GM12873 (cell line): ENCODE measurements at regions not wholly inside any gene's neighbourhood (a gene's known extent, or its start where the extent isn't known, plus 50 kb on each side); places are given as distances from the start of the nearest gene placed in this dataset.

Experiments used
- TF ChIP-seq, protein P1 (sequence below): IDR thresholded peaks from 2 replicates; pipeline ENCODE4 v1.5.1; 2012; ENCODE audit warnings: low read depth, mild to moderate bottlenecking, moderate library complexity, low read length, control low read depth; ENCODE audit not compliant: insufficient read depth; ENCODE audit errors: missing control alignments

DNA sequence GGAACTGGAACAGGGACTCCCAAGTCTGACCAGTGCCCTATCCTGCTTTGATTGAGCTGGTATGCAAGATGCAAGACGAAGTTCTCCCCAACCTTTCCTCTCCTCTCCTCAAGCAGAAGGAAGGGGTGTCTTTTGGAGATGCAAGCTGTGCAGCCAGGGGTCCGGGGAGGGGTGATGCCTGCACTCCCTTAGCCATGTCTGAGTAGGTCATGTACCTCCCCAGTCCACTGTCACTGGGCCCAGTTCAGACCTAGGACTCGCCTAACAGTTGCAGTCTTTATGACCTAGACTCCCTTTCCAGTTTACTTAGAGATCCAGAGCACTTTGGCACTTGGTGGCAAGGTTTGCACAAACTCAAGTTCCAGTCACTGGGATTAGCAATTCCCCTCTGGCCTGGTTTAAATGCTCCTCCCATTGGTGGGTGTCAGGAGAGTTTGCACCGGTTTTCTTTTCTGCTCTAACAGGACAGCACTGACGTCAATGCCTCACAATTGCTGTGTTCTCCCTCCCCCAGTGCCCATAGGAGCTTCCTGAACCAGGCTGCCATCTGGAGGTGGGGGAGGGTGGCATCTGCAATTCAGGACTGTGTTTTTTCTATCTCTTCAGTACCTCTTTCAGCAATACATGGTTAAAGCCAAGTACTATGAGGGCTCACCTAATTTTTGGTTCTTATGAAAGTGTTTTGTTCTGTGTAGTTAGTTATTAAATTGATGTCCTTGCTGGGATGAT is 782.2 kb downstream of the ARAP2 start:
- TF ChIP-seq, protein P1, sequence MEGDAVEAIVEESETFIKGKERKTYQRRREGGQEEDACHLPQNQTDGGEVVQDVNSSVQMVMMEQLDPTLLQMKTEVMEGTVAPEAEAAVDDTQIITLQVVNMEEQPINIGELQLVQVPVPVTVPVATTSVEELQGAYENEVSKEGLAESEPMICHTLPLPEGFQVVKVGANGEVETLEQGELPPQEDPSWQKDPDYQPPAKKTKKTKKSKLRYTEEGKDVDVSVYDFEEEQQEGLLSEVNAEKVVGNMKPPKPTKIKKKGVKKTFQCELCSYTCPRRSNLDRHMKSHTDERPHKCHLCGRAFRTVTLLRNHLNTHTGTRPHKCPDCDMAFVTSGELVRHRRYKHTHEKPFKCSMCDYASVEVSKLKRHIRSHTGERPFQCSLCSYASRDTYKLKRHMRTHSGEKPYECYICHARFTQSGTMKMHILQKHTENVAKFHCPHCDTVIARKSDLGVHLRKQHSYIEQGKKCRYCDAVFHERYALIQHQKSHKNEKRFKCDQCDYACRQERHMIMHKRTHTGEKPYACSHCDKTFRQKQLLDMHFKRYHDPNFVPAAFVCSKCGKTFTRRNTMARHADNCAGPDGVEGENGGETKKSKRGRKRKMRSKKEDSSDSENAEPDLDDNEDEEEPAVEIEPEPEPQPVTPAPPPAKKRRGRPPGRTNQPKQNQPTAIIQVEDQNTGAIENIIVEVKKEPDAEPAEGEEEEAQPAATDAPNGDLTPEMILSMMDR, result no peak

DNA sequence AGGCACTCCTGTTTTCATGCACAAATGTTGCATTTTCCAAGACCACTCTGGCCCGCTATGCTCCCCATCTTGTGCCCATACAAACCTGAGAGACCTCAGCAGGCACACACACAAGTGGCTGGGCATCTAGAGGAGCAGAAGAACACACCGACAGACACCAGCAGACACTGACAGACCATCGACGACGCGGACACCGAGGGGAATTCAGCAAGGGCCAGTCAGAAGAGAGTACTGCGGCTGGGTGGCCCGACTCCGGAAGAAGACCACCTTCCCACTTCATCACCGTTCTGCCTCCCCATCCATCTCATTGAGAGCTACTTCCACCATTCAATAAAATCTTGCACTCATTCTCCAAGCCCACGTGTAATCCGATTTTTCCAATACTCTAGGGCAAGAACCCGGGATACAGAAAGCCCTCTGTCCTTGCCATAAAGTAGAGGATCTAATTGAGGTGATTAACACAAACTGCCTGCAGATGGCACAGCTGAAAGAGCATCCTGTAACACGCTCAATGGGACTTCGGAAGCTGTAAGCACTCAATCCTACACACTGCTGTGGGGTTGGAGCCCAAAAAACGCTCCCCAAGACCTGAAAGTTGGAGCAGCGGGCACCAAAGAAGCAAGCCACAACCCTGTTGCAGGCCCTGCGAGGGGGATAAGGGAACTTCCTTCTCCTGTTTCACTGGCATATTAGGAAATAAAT is 780.9 kb downstream of the ARAP2 start:
- TF ChIP-seq, protein P1, result no peak

DNA sequence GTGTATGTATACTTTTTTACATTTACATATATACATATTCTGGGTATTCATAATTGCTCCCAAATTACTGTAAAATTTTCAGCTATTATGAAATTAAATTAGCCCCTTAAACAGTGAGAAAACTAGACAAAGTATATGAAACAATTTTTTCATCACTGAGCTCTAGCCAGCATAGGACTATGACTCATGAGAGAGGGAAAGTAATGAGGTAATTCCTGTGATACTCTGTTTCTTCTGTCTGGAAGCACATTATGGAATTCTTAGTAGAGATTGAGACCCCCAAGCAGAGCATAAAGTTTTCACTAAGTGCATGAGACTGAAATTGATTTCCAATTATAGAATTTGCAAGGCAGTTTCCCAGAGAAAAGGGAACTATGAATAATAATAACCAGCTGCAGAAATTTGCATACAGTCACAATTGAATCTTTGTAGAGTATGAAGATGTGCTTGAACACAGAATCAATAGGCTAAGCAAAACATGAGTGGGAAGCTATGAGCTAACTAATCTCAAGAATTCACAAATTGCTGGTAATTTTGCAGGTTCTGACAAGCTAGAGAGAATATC is 779.3 kb downstream of the ARAP2 start:
- TF ChIP-seq, protein P1, result no peak

DNA sequence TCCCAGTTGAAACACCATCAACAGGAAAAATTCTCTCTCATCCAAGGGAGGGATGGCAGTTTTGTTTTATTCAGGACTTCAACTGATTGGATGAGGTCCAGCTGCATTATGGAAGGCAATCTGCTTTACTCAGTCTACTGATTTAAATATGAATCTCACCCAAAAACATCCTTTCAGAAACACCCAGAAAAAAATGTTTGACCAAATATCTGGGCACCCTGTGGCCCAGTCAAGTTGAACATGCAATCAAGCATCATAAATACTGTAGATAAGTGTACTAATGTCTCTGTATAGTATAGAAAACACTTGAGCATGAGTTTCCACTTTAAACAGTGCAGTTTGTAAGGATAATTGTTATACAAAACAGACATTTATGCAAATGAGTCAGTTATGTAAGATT is 753.2 kb downstream of the ARAP2 start:
- TF ChIP-seq, protein P1, result no peak

DNA sequence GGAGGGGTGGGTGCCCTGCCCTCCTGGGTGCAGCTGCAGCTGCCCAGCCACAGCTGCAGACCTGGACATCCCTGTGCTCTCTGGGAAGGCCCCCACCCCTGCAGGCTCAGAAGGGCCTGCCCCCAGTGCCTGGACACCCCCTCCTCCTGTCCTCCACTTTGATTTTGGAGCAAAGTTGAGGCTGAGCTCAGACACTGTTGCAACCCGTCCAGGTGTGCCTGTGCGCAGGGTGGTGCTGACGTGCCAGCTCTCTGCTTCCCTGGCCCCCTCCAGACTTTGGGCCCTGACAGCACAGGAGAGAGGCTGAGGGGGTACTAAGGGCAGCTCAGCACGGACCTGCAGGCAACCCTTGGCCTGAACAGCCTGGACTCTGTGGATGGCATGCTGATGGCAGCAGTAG is 750.3 kb downstream of the ARAP2 start:
- TF ChIP-seq, protein P1, result no peak

DNA sequence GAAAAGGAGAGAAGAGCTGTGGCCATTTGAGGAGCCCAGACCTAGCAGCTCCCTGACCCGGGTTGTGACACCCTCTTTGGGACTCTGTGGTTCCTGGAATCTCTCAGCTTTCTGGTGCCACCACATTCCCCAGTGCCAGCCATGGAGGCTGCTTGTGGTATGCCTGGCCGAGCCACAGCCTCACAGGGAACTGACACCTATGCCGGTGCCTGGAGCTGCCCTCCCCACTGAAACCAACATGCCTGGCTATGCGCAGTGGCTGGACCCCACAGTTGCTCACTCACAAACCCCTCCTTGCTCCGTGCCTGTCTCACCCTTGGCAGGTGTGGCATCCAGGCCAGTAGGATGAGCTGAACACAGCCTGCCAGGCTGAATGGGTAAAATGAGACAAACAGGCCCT is 749.4 kb downstream of the ARAP2 start:
- TF ChIP-seq, protein P1, result no peak

DNA sequence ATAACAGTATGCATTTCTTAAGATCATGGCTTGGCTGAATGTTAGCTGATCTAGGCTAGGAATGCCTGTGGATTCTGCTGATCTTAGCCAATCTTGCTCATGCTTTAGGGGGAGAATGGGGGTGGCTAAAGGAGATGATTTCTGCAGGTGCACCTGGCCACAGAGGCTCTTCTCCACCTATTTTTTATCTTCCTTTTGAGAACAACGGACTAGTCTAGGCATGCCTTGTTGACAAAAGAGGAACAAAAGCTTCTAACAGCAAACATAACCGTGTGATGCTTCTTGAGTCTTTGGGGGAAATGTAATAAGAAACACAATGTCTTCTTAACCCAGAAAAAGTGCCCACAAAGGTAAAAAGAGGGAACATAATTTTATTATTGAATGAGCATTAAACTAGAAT is 743.5 kb downstream of the ARAP2 start:
- TF ChIP-seq, protein P1, result no peak
